Stomach (tissue), 4 donors: ENCODE measurements at regions not wholly inside any gene's neighbourhood (a gene's known extent, or its start where the extent isn't known, plus 50 kb on each side); places are given as distances from the start of the nearest gene placed in this dataset.

Source experiments
- CTCF ChIP-seq, 7 experiments: fragments of 450-650 bp in 4 of 7; fragments of 200-600 bp in 3 of 7; sonication (generic) in 3 of 7; IDR thresholded peaks; one replicate each; pipeline ENCODE4 v1.5.1; 2016 to 2019; ENCODE audit warnings: antibody characterized with exemption in 7 of 7, control low read depth in 2 of 7, mild to moderate bottlenecking in 1 of 7
- POLR2AphosphoS5 ChIP-seq, 3 donors: sonication (generic); formaldehyde crosslinking; IDR thresholded peaks; one replicate each; pipeline ENCODE4 v1.6.1; 2016; ENCODE audit warnings: antibody characterized with exemption in 3 of 3

GRCh38 chr10:52637592-52637991 is 135.0 kb downstream of the MBL2 start:
- TF ChIP-seq CTCF (IDR thresholded peaks at IDR 0.05), result no peak
- TF ChIP-seq POLR2AphosphoS5 (IDR thresholded peaks at IDR 0.05), result no peak
